DMS114 treated with DMSO at 0.1 percent for 48 hours (cell line): ENCODE measurements at regions not wholly inside any gene's neighbourhood (a gene's known extent, or its start where the extent isn't known, plus 50 kb on each side); places are given as distances from the start of the nearest gene placed in this dataset.
"Not testable (repeated sequence)": the region's sequence is repeated elsewhere in the genome, so short reads cannot be mapped to it uniquely, and the experiment has no call there.

ENCODE experiments used
- DNase-seq: peaks from one replicate; lab custom pipeline; 2025; ENCODE audit not compliant: unreplicated experiment; lab: John Stamatoyannopoulos, UW

- no peak for DNase-seq
Observed at GRCh38 chr18:70920840-70921374, 632.1 kb downstream of the SOCS6 start.

GRCh38 chr18:70907673-70908072 is 618.8 kb downstream of the SOCS6 start:
- DNase-seq = no peak

- DNase-seq = no peak
Observed at GRCh38 chr18:70892381-70892780, 603.5 kb downstream of the SOCS6 start.

GRCh38 chr18:70870292-70870691 is 581.4 kb downstream of the SOCS6 start:
- no peak for DNase-seq

GRCh38 chr18:70848329-70848728 is 559.5 kb downstream of the SOCS6 start:
- DNase-seq = no peak

GRCh38 chr18:70840649-70841048 is 551.8 kb downstream of the SOCS6 start:
- no peak for DNase-seq

GRCh38 chr18:70827632-70828031 is 538.8 kb downstream of the SOCS6 start:
- no peak for DNase-seq

GRCh38 chr18:70826571-70826970 is 537.7 kb downstream of the SOCS6 start:
- no peak for DNase-seq

- DNase-seq = no peak
Observed at GRCh38 chr18:70822691-70823090, 533.8 kb downstream of the SOCS6 start.

- DNase-seq = no peak
Observed at GRCh38 chr18:70822117-70822516, 533.3 kb downstream of the SOCS6 start.

GRCh38 chr18:70808481-70809056 is 519.7 kb downstream of the SOCS6 start:
- DNase-seq = no peak

- no peak for DNase-seq
Observed at GRCh38 chr18:70781860-70782453, 493.1 kb downstream of the SOCS6 start.

GRCh38 chr18:70766254-70766653 is 477.4 kb downstream of the SOCS6 start:
- DNase-seq = not testable (repeated sequence)

- no peak for DNase-seq
Observed at GRCh38 chr18:70762812-70763211, 474.0 kb downstream of the SOCS6 start.

- no peak for DNase-seq
Observed at GRCh38 chr18:70758780-70759179, 469.9 kb downstream of the SOCS6 start.

- no peak for DNase-seq
Observed at GRCh38 chr18:70754486-70754885, 465.6 kb downstream of the SOCS6 start.

GRCh38 chr18:70732916-70733315 is 444.1 kb downstream of the SOCS6 start:
- DNase-seq = no peak

GRCh38 chr18:70732188-70732587 is 443.3 kb downstream of the SOCS6 start:
- no peak for DNase-seq

GRCh38 chr18:70720607-70721006 is 431.8 kb downstream of the SOCS6 start:
- DNase-seq = no peak

GRCh38 chr18:70709720-70710119 is 420.9 kb downstream of the SOCS6 start:
- no peak for DNase-seq

- DNase-seq = no peak
Observed at GRCh38 chr18:70709144-70709543, 420.3 kb downstream of the SOCS6 start.

- DNase-seq = no peak
Observed at GRCh38 chr18:70705831-70706416, 417.1 kb downstream of the SOCS6 start.
